Keratinocyte (primary cell): ENCODE measurements at regions not wholly inside any gene's neighbourhood (a gene's known extent, or its start where the extent isn't known, plus 50 kb on each side); places are given as distances from the start of the nearest gene placed in this dataset.

Source experiments
- DNase-seq: peaks from one replicate; pipeline ENCODE4 v3.0.0-alpha.2; 2011; ENCODE audit warnings: low read depth, missing footprints, low spot score
- FAIRE-seq: peaks from 2 replicates; lab custom pipeline; 2011; peaks lifted over from hg19 to GRCh38; lab: Jason Lieb, UNC
- H2AFZ ChIP-seq: 2 replicates; pipeline ENCODE4 v1.6.0; 2012; ENCODE audit warnings: low read length, control low read depth, inconsistent platforms; ENCODE audit not compliant: control insufficient read depth
- H3K27ac ChIP-seq: 2 replicates; pipeline ENCODE4 v1.5.1; 2011; ENCODE audit warnings: low read length; ENCODE audit not compliant: control insufficient read depth, insufficient read depth
- H3K27me3 ChIP-seq: 3 replicates; pipeline ENCODE4 v1.6.0; 2011; ENCODE audit warnings: low read length; ENCODE audit not compliant: control insufficient read depth, insufficient read depth; ENCODE audit errors: extremely low read depth
- H3K36me3 ChIP-seq, 2 experiments: 2 replicates in 1 of 2; 3 replicates in 1 of 2; pipeline ENCODE4 v1.5.1; 2011; ENCODE audit warnings: low read length in 2 of 2, mild to moderate bottlenecking in 1 of 2; ENCODE audit not compliant: control insufficient read depth in 2 of 2, insufficient read depth in 2 of 2; ENCODE audit errors: extremely low read depth in 1 of 2
- H3K4me1 ChIP-seq: 3 replicates; pipeline ENCODE4 v1.5.1; 2011; ENCODE audit warnings: low read length; ENCODE audit not compliant: control insufficient read depth, insufficient read depth; ENCODE audit errors: extremely low read depth
- H3K4me2 ChIP-seq: 3 replicates; pipeline ENCODE4 v1.6.0; 2011; ENCODE audit warnings: low read depth, low read length; ENCODE audit not compliant: control insufficient read depth, insufficient read depth; ENCODE audit errors: extremely low read depth
- H3K4me3 ChIP-seq, 3 experiments: fragments of 200-600 bp in 1 of 3; sonication (generic) in 1 of 3; 2 replicates in 2 of 3; 3 replicates in 1 of 3; pipeline ENCODE4 v1.5.1; 2011 to 2016; ENCODE audit warnings: low read length in 3 of 3, mild to moderate bottlenecking in 3 of 3, control low read depth in 2 of 3, inconsistent platforms in 1 of 3, low read depth in 1 of 3, mixed read lengths in 1 of 3, mixed run types in 1 of 3, moderate library complexity in 1 of 3; ENCODE audit not compliant: control insufficient read depth in 2 of 3, insufficient read depth in 2 of 3; ENCODE audit errors: extremely low read depth in 1 of 3
- H3K79me2 ChIP-seq: 2 replicates; pipeline ENCODE4 v1.6.0; 2012; ENCODE audit warnings: low read length; ENCODE audit not compliant: control insufficient read depth, insufficient read depth
- H3K9ac ChIP-seq: 3 replicates; pipeline ENCODE4 v1.6.0; 2011; ENCODE audit warnings: low read length; ENCODE audit not compliant: control insufficient read depth, insufficient read depth; ENCODE audit errors: extremely low read depth
- H3K9me1 ChIP-seq: 3 replicates; pipeline ENCODE4 v1.6.0; 2011; ENCODE audit warnings: low read length; ENCODE audit not compliant: control insufficient read depth, insufficient read depth; ENCODE audit errors: extremely low read depth
- H3K9me3 ChIP-seq: 2 replicates; pipeline ENCODE4 v1.5.1; 2012; ENCODE audit warnings: low read depth, low read length; ENCODE audit not compliant: control insufficient read depth
- H4K20me1 ChIP-seq: 3 replicates; pipeline ENCODE4 v1.6.0; 2011; ENCODE audit warnings: low read length; ENCODE audit not compliant: control insufficient read depth, insufficient read depth; ENCODE audit errors: extremely low read depth
- CTCF ChIP-seq, 3 experiments: IDR thresholded peaks in 1 of 3; conservative IDR thresholded peaks in 1 of 3; optimal IDR thresholded peaks in 1 of 3; 2 replicates in 2 of 3; 3 replicates in 1 of 3; pipeline versions ENCODE3 to v1.5.1; 2011; ENCODE audit warnings: low read length in 3 of 3, mild to moderate bottlenecking in 3 of 3, moderate library complexity in 2 of 3, control low read depth in 1 of 3, inconsistent platforms in 1 of 3; ENCODE audit not compliant: insufficient read depth in 2 of 3; ENCODE audit errors: extremely low read depth in 1 of 3
- EZH2 ChIP-seq: IDR thresholded peaks from one replicate; pipeline ENCODE4 v1.6.1; 2012; ENCODE audit warnings: inconsistent platforms, mild to moderate bottlenecking, low read length, moderate library complexity
- dilution Hi-C: fragments of 300-500 bp; cut with MboI; formaldehyde crosslinking; loops from one replicate; pipeline ENCODE4 v1.7.0; 2020; ENCODE audit warnings: low sequenced_read_pairs; ENCODE audit not compliant: extremely low pct_ligation_motif_present

DNA sequence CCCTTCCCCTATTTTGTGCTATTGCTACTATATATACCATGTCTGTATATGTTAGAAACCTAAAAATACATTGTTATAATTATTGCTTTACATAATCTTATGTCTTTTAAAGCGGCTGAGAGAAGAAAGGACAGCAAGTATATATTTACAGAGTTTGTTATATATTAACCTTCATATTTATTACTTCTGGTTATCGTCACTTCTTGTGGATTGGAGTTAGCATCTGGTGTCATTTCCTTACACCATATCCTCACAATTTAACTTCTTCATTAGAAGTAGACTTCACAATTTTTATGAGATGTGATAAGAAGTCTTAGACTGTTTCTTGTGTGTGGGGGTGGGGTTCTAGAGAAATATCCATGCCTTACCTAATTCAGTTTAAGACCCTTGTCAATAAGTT, 123.1 kb downstream of the ATXN3L start:
- Histone ChIP-seq H3K9me3 (no peaks in the 10 kb centered on the region), H3K4me3 (no peak overlapping the region), H3K4me2 (no peak overlapping the region), H3K27ac (no peak overlapping the region), H3K4me1 (peaks cover 7% of the 10 kb centered on the region), H3K36me3 (no peaks in the 10 kb centered on the region), H3K79me2 (no peaks in the 10 kb centered on the region), H2AFZ (no peak overlapping the region), H3K9me1 (no peaks in the 10 kb centered on the region), H4K20me1 (no peaks in the 10 kb centered on the region), H3K27me3 (peaks cover 3% of the 10 kb centered on the region), H3K9ac (no peak overlapping the region)
- FAIRE-seq: no peak
- dilution Hi-C loops: no loop called here
- no peak for DNase-seq
- TF ChIP-seq CTCF (optimal IDR thresholded peaks at IDR 0.05 in 1 of 3, IDR thresholded peaks at IDR 0.05 in 1 of 3, conservative IDR thresholded peaks at IDR 0.05 in 1 of 3; ENCODE audit: extremely low read depth in 1 of 3, insufficient read depth in 2 of 3, low read length in 3 of 3): no peak
- no peak for TF ChIP-seq EZH2

- no peaks in the 10 kb centered on the region for H3K9me1 ChIP-seq
- dilution Hi-C loops: no loop called here
- peaks cover 7% of the 10 kb centered on the region for H3K4me1 ChIP-seq
- no peak overlapping the region for H3K9ac ChIP-seq
- no peak overlapping the region for H2AFZ ChIP-seq
- no peak overlapping the region for H3K4me2 ChIP-seq
- no peaks in the 10 kb centered on the region for H4K20me1 ChIP-seq
- H3K27ac ChIP-seq: no peak overlapping the region
- H3K79me2 ChIP-seq: no peaks in the 10 kb centered on the region
- H3K9me3 ChIP-seq: no peaks in the 10 kb centered on the region
- H3K36me3 ChIP-seq: no peaks in the 10 kb centered on the region
- no peaks in the 10 kb centered on the region for H3K27me3 ChIP-seq
- FAIRE-seq (no peak), DNase-seq (no peak)
- TF ChIP-seq EZH2 (no peak), CTCF (optimal IDR thresholded peaks at IDR 0.05 in 1 of 3, IDR thresholded peaks at IDR 0.05 in 1 of 3, conservative IDR thresholded peaks at IDR 0.05 in 1 of 3; ENCODE audit: extremely low read depth in 1 of 3, insufficient read depth in 2 of 3, low read length in 3 of 3) (no peak)
- no peak overlapping the region for H3K4me3 ChIP-seq
Measured at GRCh38 chrX:13195340-13195739, 124.5 kb downstream of the ATXN3L start.
